NCI-H1694 (cell line): ENCODE measurements at regions not wholly inside any gene's neighbourhood (a gene's known extent, or its start where the extent isn't known, plus 50 kb on each side); places are given as distances from the start of the nearest gene placed in this dataset.
"Not testable (repeated sequence)": the region's sequence is repeated elsewhere in the genome, so short reads cannot be mapped to it uniquely, and the experiment has no call there.

Source experiments
- DNase-seq: peaks from one replicate; lab custom pipeline; 2025; lab: John Stamatoyannopoulos, UW

GRCh38 chrX:33989936-33990335, 142.2 kb downstream of the FAM47A start:
- peak; percentile 8 for DNase-seq

DNA sequence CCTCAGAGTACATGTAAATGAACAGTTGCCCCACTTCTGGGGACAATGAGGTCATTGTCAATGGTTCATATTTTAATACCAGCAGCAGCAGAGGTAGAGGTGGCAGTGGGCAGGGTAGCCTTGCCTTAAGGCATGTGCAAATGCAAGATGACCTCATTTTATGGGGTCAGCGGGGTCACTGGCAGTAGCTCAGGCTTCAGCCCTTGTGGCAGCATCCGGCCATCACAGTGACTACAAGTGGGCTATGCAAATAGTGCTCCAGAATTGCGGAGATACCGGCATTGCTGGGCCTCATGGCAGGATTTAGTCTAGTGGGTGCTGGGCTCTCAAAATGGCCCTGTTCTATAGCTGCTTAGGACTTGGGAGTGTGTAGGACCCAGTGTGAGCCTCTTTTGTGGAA, 144.7 kb downstream of the FAM47A start:
- no peak for DNase-seq

DNA sequence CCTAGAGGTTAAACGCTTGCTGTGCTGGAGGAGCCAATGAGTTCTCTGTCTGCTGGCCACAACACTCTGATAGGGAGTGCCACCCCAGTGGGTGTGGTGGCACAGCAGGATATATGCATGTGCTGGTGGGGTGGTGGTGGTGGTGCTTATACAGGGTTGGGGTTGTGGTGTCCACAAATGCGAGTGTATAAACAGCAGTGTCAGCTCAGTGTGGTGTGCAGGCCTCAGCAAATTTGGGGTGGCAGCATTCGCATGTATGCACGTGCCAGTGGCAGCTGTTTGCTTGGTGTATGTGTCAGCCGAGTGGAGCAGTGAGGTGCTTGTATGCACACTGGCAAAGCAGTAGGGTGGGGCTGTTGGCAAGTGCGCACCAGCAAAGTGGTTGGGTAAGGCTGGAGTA, 157.4 kb downstream of the FAM47A start:
- DNase-seq, result no peak

DNA sequence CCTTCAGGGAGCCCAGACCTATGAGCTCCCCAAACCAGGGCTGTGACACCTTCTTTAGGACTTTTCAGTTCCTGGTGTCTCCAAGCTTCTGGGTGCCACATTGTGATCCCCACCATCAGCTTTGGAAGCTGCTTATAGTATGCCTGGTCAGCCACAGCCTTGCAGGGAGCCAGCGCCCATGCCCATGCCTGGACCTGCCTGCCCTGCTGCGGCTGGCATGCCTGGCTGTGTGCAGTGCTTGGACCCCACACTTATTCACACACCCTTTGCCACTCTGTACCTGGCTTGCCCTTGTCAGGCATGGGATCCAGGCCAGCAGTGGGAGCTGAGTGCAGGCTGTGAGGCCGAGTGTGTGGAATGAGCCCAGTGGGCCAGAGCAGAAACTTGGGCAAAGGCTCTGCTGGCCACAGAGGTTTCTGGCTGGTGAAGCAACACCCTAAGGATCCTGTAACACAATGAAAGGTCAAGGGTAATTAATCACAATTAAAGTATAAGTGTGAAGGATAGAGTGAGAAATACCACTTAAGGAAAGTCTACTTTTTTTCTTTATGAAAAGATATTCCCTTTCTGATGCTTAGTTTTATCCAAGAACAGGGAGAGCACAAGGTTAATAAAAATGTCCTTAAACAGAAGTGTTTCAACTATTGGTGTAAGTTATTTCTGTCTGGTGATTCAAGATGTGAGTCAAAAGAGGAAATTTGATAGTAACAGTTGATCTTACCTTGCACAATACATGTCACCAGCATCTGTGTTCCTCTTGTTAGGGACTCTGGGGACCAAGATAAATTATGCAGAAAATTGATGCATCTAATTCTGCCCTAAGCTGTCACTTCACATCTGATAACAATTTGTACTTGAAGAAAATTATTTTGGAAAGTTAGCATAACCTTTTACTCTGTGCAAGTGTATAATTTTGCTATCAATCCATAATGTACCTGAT, 161.8 kb downstream of the FAM47A start:
- DNase-seq, result no peak

DNA sequence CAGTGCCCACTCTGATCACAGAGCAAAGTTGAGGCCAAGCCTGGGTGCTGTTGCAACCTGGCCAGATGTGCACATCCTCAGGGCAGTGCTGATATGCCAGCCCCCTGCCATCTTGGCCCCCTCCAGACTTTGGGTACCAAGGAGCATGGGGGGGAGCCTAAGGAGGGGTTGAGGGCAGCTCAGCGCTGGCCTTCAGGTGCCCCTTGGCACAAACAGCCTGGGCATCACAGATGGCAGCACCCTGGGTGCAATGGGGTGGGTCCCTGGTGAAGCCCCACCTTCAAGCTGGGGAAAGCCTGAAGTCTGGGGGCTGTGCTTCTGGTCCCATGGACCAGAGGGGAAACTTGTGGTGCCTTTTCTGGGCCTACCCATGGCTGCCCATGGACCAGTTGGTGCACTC, 163.0 kb downstream of the FAM47A start:
- no peak for DNase-seq

DNA sequence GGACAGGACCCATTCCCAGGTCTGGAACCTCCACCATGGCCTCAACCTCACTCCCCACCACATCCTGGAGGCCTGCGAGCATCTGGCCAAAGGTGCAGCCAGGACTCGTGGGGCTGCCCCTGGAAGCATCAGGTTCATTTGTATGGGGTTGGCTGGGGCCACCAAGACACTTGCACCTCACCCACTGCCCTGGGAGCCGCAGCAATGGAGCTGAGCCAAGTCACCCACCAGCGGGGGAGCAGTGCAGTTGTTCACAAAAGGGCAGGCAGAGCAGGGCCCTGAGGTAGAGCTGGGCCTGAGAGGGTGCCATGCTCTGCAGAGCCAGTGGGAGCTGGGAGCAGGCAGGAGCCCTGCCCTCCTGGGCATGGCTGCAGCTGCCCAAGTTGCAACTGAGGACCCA, 163.5 kb downstream of the FAM47A start:
- DNase-seq, result no peak

DNA sequence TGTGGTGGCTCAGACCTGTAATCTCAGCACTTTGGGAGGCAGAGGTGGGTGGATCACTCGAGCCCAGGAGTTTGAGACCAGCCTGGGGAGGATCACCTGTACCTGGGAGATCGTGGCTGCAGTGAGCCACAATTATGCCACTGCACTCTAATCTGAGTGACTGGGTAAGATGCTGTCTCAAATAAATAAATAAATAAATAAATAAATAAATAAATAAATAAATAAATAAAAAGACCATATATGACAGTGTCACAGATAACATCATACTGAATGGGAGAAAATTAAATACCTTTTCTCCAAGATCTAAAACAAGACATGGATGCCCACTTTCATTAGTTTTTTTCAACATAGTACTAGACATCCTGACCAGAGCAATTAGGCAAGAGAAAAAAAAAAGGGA, 182.8 kb downstream of the FAM47A start:
- DNase-seq, result no peak

DNA sequence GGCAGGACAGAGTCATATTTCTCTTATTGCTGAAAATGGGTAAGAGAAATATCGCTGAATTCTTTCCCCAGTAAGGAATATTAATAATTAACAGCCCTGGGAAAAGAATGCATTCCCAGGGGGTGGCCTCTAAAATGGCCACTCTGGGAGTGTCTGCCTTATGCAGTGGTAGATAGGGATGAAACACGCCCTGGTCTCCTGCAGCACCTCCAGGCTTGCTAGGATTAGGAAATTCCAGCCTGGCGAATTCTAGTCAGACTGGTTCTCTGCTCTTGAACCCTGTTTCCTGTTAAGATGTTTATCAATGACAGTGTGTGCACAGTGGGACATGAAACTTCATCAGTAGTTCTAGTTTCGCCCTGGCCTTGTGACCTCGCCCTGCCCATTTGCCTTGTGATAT, 205.9 kb downstream of the FAM47A start:
- DNase-seq, result not testable (repeated sequence)

DNA sequence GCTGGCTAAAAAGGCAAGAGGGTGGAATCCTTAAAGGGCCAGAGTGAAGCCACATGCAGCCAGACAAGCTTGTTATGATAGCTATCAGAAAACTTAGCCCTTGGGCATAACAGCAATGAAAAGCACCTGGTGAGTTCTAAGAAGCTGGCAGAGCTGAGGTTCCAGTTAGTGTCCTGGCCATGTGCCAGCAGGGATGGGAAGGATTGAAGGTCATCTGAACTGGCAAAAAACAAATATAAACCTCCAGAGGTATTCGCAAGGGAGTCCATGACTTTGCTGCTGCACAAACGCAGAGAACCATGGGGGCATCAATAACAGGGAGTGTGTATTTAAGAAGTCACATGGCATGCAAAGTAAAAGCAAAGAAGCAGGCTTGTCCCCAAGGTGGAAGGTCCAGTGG, 208.9 kb downstream of the FAM47A start:
- DNase-seq, result no peak

DNA sequence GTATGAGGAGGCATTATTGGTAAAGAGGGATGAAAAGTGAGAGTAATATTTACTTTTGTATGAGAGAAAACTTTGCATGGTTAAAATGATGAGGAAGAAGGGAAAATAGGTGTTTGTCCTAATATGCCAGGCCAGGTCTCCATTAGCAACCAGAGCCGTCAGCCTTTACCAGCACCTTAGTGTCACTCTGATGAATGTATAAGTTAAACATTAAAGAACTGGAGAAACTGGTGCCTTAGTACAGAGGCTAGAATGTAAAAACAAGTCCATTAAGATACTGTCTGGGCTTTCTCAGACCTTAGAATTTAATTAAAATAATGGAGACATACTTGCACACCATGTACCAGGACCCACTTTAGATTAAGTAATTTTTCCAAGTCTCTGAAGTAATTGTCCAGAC, 222.3 kb downstream of the FAM47A start:
- no peak for DNase-seq

GRCh38 chrX:33908898-33909297, 223.2 kb downstream of the FAM47A start:
- DNase-seq, result no peak

GRCh38 chrX:33908074-33908473, 224.0 kb downstream of the FAM47A start:
- DNase-seq, result no peak

DNA sequence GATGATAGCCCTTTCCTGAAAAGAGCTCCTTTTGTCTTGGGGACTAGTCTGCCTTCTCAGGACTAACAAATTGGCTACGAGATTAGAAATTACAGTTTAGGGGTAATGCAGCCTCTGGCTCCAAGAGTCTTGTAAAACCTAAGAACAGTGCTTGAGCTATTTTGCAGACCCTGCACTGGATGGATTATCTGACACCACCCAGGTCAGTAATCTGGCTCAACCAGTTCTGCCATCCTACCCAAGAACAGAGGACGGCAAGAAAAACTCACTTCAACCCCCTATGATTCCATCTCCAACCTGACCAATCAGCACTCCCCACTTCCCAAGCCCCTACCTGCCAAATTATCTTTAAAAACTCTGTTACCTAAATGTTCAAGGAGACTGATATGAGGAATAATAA, 225.1 kb downstream of the FAM47A start:
- no peak for DNase-seq

DNA sequence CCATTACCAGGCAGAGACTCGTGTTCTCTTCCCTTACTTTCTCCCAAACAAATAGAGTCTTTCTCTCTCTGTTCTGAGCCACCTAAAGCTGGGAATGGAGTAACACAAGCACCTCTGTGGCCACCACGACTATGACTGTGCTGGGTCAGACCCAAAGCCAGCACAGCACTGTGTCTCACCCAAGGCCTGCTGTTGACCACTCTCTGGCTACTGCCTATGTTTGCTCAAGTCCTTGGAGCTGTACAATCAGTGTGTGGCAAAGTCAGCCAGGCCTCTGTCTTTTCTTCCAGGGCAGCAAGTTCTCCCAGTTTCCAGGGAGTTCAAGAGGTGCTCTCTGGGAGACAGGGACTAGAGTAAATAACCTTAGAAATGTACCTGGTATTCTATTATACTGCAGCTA, 239.4 kb downstream of the FAM47A start:
- DNase-seq, result no peak

DNA sequence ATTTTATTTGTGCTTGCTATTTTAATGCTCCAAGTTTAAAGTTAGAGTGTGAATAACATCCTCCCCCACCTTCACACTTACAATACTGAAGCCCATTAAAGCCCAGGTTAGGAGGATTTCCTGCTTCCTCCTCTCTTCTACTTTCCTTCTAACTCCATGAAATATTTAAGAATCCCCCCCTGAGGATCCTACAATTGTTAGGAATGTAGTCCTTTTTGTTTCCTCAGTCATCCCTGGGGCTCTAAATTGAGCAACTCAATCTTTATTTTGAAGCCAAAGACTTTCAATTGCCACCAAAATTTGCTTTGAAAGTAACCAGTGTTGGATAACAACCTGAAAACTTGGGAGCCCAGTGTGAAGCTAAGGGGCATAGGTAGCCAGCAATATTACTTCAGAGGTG, 276.9 kb downstream of the FAM47A start:
- no peak for DNase-seq

DNA sequence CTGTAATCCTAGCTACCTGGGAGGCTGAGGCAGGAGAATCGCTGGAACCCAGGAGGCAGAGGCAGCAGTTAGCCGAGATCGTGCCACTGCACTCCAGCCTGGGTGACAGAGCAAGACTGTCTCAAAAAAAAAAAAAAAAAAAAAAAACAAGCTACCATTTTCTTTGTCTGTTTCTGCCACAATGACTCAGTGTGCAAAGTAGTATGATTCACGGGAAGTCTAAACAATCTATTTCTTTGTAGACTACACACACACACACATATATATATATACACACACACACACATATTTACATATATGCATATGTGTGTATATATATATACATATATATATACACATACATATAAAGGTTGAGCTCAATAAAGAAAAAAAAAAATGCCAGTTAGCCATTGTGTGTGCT, 280.0 kb downstream of the FAM47A start:
- DNase-seq, result not testable (repeated sequence)

GRCh38 chrX:33840176-33840575, 291.9 kb downstream of the FAM47A start:
- DNase-seq, result peak; percentile 5

GRCh38 chrX:33831211-33831610, 300.9 kb downstream of the FAM47A start:
- DNase-seq, result no peak

- no peak for DNase-seq
Measured at GRCh38 chrX:33817266-33817665, 314.8 kb downstream of the FAM47A start.

DNA sequence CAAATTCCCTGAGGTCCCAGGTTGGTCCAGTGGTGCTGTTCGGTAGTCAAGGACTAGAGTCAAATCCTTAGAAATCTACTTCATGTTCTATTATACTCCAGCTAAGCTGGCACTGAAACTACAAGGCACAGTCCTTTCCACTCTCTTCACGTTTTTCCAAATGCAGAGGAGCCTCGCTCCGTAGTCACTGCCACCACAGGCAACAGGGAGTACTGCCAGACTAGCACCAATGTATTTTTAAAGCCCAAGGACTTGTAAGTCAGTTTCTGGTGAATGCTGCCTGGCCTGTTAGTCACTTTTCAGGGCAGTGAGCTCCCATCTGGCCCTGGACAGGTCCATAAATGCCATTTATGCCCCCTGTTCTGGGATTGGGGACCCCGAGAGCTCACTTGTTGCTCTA, 323.5 kb downstream of the FAM47A start:
- DNase-seq, result no peak

- no peak for DNase-seq
Measured at GRCh38 chrX:33784548-33784947, 347.6 kb downstream of the FAM47A start.

GRCh38 chrX:33741807-33742206, 390.3 kb downstream of the FAM47A start:
- DNase-seq, result no peak

DNA sequence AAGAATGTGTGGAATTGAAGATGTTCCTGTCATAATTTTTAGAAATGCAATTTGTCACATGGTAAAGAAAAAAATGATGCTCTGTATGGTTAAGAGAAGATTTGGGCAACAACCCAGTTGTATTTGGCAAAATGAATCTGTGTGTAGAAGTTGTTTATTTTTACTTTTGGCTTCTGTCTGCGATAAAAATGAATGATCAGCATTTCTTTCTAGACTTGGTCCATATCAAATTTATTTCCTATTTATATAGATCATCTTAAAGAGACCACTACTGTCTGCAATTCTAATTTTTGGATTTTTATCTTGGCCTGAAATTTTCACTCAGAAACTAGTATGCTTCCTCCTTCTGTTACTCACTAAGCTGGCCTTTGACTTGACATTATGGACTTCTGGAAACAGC, 396.9 kb downstream of the FAM47A start:
- DNase-seq, result no peak
